SU-DHL-6 (cell line): ENCODE measurements at regions not wholly inside any gene's neighbourhood (a gene's known extent, or its start where the extent isn't known, plus 50 kb on each side); places are given as distances from the start of the nearest gene placed in this dataset.

ENCODE experiments used
- H2AFZ ChIP-seq: fragments of 200-600 bp; sonication (generic); 2 replicates; pipeline ENCODE4 v1.6.1; 2014; ENCODE audit warnings: low read depth, mild to moderate bottlenecking, moderate library complexity, mixed read lengths, antibody characterized with exemption, low read length; ENCODE audit not compliant: severe bottlenecking
- H3F3A ChIP-seq: fragments of 200-600 bp; shearing (Covaris generic); 2 replicates; pipeline ENCODE4 v1.6.0; 2016; ENCODE audit warnings: antibody characterized with exemption, mild to moderate bottlenecking; ENCODE audit not compliant: insufficient read depth
- H3K27ac ChIP-seq: fragments of 200-600 bp; sonication (generic); 2 replicates; pipeline ENCODE4 v1.5.1; 2016; ENCODE audit warnings: low read depth, mild to moderate bottlenecking, low read length, moderate library complexity, mixed read lengths
- H3K27me3 ChIP-seq: fragments of 200-600 bp; sonication (generic), shearing (Covaris generic); 2 replicates; pipeline ENCODE4 v1.6.0; 2014; ENCODE audit warnings: mild to moderate bottlenecking, low read length
- H3K36me3 ChIP-seq: fragments of 200-600 bp; sonication (generic); 2 replicates; pipeline ENCODE4 v1.6.1; 2014; ENCODE audit warnings: mild to moderate bottlenecking, low read length, mixed read lengths
- H3K4me2 ChIP-seq: fragments of 300-600, 200-600 bp; shearing (Covaris generic), sonication (generic); 2 replicates; pipeline ENCODE4 v1.6.0; 2014; ENCODE audit warnings: low read length, low read depth, mild to moderate bottlenecking; ENCODE audit not compliant: poor library complexity, severe bottlenecking
- H3K4me3 ChIP-seq: fragments of 200-600 bp; sonication (generic); 2 replicates; pipeline ENCODE4 v1.5.1; 2014; ENCODE audit warnings: antibody characterized with exemption, low read length, mild to moderate bottlenecking, mixed read lengths; ENCODE audit not compliant: insufficient read depth, poor library complexity, severe bottlenecking
- H3K79me2 ChIP-seq: fragments of 200-600 bp; sonication (generic); 2 replicates; pipeline ENCODE4 v1.6.1; 2014; ENCODE audit warnings: mild to moderate bottlenecking, low read length, moderate library complexity; ENCODE audit not compliant: insufficient read depth
- H3K9ac ChIP-seq: fragments of 200-600 bp; sonication (generic); 2 replicates; pipeline ENCODE4 v1.7.0; 2014; ENCODE audit warnings: mild to moderate bottlenecking, low read length
- H3K9me2 ChIP-seq: fragments of 200-600 bp; sonication (generic); replicated peaks from 2 replicates; pipeline ENCODE4 v1.6.1; 2014; ENCODE audit warnings: low read length; ENCODE audit not compliant: insufficient read depth
- H3K9me3 ChIP-seq: fragments of 200-600 bp; sonication (generic); 2 replicates; pipeline ENCODE4 v1.6.1; 2014; ENCODE audit warnings: low read length, mixed read lengths; ENCODE audit not compliant: insufficient read depth
- H4K20me1 ChIP-seq: fragments of 200-600 bp; sonication (generic); 2 replicates; pipeline ENCODE4 v1.6.1; 2014; ENCODE audit warnings: low read depth, mild to moderate bottlenecking, antibody characterized with exemption, low read length, moderate library complexity, mixed read lengths
- EZH2phosphoT487 ChIP-seq: fragments of 200-600 bp; sonication (generic), shearing (Covaris generic); conservative IDR thresholded peaks from 2 replicates; pipeline ENCODE4 v1.6.1; 2018; ENCODE audit warnings: mild to moderate bottlenecking, antibody characterized with exemption, low read length, moderate library complexity, mixed read lengths
- TF ChIP-seq, protein P1 (sequence below): fragments of 200-600 bp; sonication (generic); IDR thresholded peaks from one replicate; pipeline ENCODE4 v1.5.1; 2017; ENCODE audit warnings: antibody characterized with exemption, mild to moderate bottlenecking, low read length, moderate library complexity; ENCODE audit not compliant: insufficient read depth, poor library complexity, severe bottlenecking

DNA sequence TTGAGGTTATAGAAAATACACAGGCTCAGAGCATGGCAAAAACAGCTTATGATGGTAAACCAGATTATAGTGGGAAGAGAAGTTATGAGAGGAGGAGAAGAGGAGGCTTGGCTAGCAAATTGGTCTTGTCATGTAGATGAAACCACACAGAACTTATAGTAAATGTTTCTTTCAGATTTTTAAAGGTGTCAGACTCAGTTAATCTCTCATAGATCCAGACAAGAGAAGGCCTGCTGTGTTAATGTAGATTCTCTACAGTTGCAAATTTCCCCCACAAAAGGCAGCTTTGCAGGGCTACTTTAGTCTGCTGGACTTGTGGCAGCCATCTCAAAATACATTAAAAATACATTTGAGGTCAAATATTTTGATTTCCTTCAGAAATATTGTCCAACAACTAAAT is 1731.7 kb downstream of the ARAP2 start:
- no peak overlapping the region for H2AFZ ChIP-seq
- H3K36me3 ChIP-seq = no peaks in the 10 kb centered on the region
- H3K9ac ChIP-seq = no peak overlapping the region
- H3K4me3 ChIP-seq = no peak overlapping the region
- H3K4me2 ChIP-seq = no peak overlapping the region
- H3K27ac ChIP-seq = no peak overlapping the region
- H3K79me2 ChIP-seq = no peaks in the 10 kb centered on the region
- no peaks in the 10 kb centered on the region for H3F3A ChIP-seq
- TF ChIP-seq EZH2phosphoT487 = no peak
- TF ChIP-seq, protein P1, sequence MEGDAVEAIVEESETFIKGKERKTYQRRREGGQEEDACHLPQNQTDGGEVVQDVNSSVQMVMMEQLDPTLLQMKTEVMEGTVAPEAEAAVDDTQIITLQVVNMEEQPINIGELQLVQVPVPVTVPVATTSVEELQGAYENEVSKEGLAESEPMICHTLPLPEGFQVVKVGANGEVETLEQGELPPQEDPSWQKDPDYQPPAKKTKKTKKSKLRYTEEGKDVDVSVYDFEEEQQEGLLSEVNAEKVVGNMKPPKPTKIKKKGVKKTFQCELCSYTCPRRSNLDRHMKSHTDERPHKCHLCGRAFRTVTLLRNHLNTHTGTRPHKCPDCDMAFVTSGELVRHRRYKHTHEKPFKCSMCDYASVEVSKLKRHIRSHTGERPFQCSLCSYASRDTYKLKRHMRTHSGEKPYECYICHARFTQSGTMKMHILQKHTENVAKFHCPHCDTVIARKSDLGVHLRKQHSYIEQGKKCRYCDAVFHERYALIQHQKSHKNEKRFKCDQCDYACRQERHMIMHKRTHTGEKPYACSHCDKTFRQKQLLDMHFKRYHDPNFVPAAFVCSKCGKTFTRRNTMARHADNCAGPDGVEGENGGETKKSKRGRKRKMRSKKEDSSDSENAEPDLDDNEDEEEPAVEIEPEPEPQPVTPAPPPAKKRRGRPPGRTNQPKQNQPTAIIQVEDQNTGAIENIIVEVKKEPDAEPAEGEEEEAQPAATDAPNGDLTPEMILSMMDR = no peak
- H3K9me2 ChIP-seq = no peaks in the 10 kb centered on the region
- no peaks in the 10 kb centered on the region for H3K27me3 ChIP-seq
- H4K20me1 ChIP-seq = no peaks in the 10 kb centered on the region
- peaks cover 10% of the 10 kb centered on the region; the same call in 1 of the 2 replicates for H3K9me3 ChIP-seq

DNA sequence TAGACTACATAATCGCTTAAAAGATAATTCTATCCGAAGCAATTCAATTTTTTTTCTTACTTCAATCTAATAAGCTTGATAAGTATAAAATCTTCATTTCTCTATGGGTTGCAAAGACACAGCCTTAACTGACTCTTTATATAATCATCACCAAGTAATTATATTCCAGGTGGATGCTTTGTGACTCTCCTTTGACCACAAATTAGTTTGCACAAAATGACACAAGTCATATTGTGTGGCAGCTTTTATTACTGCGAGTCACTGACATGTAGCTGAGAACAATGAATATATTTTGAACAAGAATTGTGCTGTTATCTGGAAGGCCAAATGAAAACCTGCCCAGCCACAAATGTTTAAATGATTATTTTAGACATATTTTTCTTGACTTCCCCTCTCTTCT is 1727.8 kb downstream of the ARAP2 start:
- Histone ChIP-seq H3F3A (no peaks in the 10 kb centered on the region), H3K9ac (no peak overlapping the region), H3K4me2 (no peak overlapping the region), H3K9me2 (no peaks in the 10 kb centered on the region), H3K4me3 (no peak overlapping the region), H3K79me2 (no peaks in the 10 kb centered on the region), H3K27ac (no peak overlapping the region), H3K36me3 (no peaks in the 10 kb centered on the region), H4K20me1 (no peaks in the 10 kb centered on the region), H2AFZ (peak overlapping the region; percentile 74), H3K9me3 (peaks cover 5% of the 10 kb centered on the region; the same call in 1 of the 2 replicates), H3K27me3 (no peaks in the 10 kb centered on the region)
- TF ChIP-seq EZH2phosphoT487 = no peak
- TF ChIP-seq, protein P1 = no peak

DNA sequence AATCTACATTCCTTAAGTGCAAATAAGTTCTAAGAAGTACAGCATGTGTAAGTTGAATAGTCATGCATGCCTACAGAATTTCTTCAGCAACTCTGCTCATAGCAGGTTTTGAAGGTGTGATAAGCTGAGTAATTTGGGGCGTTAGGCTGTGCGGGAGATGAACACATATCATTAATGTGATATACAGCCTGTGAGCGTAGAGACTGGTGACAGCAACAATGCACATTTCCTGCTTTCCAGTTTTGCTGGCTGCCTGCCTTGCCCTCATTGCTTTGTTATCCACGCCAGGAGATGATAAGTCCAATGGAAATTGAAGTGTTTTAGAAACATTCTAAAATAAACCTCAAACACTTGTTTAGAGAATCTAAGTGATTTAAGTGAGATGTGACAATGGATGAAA is 1709.4 kb downstream of the ARAP2 start:
- Histone ChIP-seq H3K36me3 (no peaks in the 10 kb centered on the region), H3K79me2 (no peaks in the 10 kb centered on the region), H3K27ac (no peak overlapping the region), H3K9me2 (no peaks in the 10 kb centered on the region), H4K20me1 (no peaks in the 10 kb centered on the region), H3K27me3 (no peaks in the 10 kb centered on the region), H2AFZ (no peak overlapping the region), H3K9ac (no peak overlapping the region), H3K9me3 (no peaks in the 10 kb centered on the region), H3K4me2 (no peak overlapping the region), H3K4me3 (no peak overlapping the region), H3F3A (no peaks in the 10 kb centered on the region)
- no peak for TF ChIP-seq EZH2phosphoT487
- TF ChIP-seq, protein P1 = no peak
